ENCODE measurements at regions not wholly inside any gene's neighbourhood (a gene's known extent, or its start where the extent isn't known, plus 50 kb on each side); places are given as distances from the start of the nearest gene placed in this dataset.
"Not testable (repeated sequence)": the region's sequence is repeated elsewhere in the genome, so short reads cannot be mapped to it uniquely, and the experiment has no call there.

- not testable (repeated sequence) for DNase-seq
These were observed 52.3 kb upstream of the MARK1 start for GRCh38 chr1:220475608-220476007.

- not testable (repeated sequence) for DNase-seq
These were observed 52.8 kb upstream of the MARK1 start for GRCh38 chr1:220475141-220475540.

GRCh38 chr1:220473440-220473839 is 54.5 kb upstream of the MARK1 start:
- DNase-seq = no peak

GRCh38 chr1:220462752-220463151 is 65.2 kb upstream of the MARK1 start:
- peak; percentile 69 for DNase-seq

- DNase-seq = no peak
These were observed 69.0 kb upstream of the MARK1 start for GRCh38 chr1:220458936-220459335.

GRCh38 chr1:220457957-220458609 is 69.9 kb upstream of the MARK1 start:
- peak; percentile 17 for DNase-seq

GRCh38 chr1:220455559-220455958 is 72.4 kb upstream of the MARK1 start:
- no peak for DNase-seq

GRCh38 chr1:220454155-220454777 is 73.7 kb upstream of the MARK1 start:
- DNase-seq = no peak

- DNase-seq = no peak
These were observed 74.6 kb upstream of the MARK1 start for GRCh38 chr1:220453371-220453770.

GRCh38 chr1:220451532-220451931 is 76.4 kb upstream of the MARK1 start:
- no peak for DNase-seq

- no peak for DNase-seq
These were observed 77.0 kb upstream of the MARK1 start for GRCh38 chr1:220450927-220451326.

- DNase-seq = no peak
These were observed 79.7 kb upstream of the MARK1 start for GRCh38 chr1:220448217-220448616.

GRCh38 chr1:220444586-220444985 is 83.3 kb upstream of the MARK1 start:
- not testable (repeated sequence) for DNase-seq

- DNase-seq = peak; percentile 48
These were observed 86.7 kb upstream of the MARK1 start for GRCh38 chr1:220441211-220441610.

- no peak for DNase-seq
These were observed 89.2 kb upstream of the MARK1 start for GRCh38 chr1:220438741-220439140.

- DNase-seq = peak; percentile 24
These were observed 95.5 kb upstream of the MARK1 start for GRCh38 chr1:220432408-220432807.

- DNase-seq = peak; percentile 26
These were observed 96.2 kb upstream of the MARK1 start for GRCh38 chr1:220431554-220432239.

GRCh38 chr1:220430586-220430985 is 97.3 kb upstream of the MARK1 start:
- peak; percentile 19 for DNase-seq

GRCh38 chr1:220430059-220430458 is 97.9 kb upstream of the MARK1 start:
- DNase-seq = no peak

- no peak for DNase-seq
These were observed 100.9 kb upstream of the MARK1 start for GRCh38 chr1:220426989-220427388.

- no peak for DNase-seq
These were observed 102.1 kb upstream of the MARK1 start for GRCh38 chr1:220425852-220426251.

GRCh38 chr1:220421508-220421907 is 106.4 kb upstream of the MARK1 start:
- DNase-seq = no peak

- peak; percentile 44 for DNase-seq
These were observed 107.2 kb upstream of the MARK1 start for GRCh38 chr1:220420726-220421125.

GRCh38 chr1:220412382-220412781 is 115.6 kb upstream of the MARK1 start:
- not testable (repeated sequence) for DNase-seq
